GF-D8 (cell line): ENCODE measurements at regions not wholly inside any gene's neighbourhood (a gene's known extent, or its start where the extent isn't known, plus 50 kb on each side); places are given as distances from the start of the nearest gene placed in this dataset.
"Not testable (repeated sequence)": the region's sequence is repeated elsewhere in the genome, so short reads cannot be mapped to it uniquely, and the experiment has no call there.

Experiments
- DNase-seq: peaks from one replicate; lab custom pipeline; 2025; lab: John Stamatoyannopoulos, UW

DNA sequence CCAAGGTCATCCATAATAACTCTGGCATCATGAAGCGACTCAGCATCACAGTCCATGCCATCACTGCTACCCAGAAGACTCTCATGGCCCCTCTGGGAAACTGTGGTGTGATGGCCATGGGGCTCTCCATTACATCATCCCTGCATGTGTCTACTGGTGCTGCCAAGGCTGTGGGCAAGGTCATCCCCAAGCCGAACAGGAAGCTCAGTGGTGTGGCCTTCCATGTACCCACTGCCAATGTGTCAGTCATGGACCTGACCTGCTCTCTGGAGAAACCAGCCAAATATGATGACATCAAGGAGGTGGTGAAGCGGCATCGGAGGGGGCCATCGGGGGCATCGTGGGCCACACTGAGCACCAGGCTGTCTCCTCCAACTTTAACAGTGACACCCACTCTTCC lies 65.1 kb upstream of the ARHGAP29 start:
- DNase-seq: no peak

DNA sequence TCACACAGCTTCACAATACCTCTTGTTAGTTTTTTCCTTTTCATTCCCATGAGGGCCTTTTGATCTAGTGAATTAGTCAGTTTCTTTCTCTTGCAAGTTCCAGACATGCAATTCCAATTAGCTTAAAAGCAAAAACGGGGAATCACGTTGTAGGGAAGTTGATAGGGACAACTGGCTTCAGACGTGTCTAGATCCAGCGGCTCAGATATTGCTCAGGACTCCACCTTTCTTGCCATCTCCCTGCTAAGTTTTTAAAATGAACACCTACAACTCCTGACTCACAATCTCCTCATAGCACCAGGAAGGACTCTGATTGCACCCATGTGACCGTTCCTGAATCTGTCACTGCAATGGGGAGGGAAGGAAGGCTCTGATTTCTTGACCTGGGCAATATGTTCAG lies 63.8 kb upstream of the ARHGAP29 start:
- DNase-seq: no peak

DNA sequence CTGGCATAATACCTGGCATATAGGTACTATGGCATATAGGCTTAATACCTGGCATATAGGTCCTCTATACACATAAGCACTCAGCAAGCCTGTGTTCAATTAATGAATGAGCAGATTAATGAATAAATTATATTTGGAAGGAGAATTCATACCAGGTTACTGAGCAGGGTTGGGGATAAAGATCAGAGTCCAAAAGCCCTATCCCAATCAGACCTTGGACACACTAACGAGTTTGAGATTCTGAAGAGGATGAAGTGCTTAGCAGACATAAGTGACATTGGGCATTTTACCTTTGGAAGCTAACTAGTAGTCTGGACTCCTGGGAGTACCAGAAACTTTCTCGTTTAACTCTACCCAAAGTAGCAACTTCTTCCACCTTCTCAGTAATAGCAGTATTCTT lies 63.3 kb upstream of the ARHGAP29 start:
- no peak for DNase-seq

GRCh38 chr1:94299627-94300553 lies 62.5 kb upstream of the ARHGAP29 start:
- DNase-seq: no peak

DNA sequence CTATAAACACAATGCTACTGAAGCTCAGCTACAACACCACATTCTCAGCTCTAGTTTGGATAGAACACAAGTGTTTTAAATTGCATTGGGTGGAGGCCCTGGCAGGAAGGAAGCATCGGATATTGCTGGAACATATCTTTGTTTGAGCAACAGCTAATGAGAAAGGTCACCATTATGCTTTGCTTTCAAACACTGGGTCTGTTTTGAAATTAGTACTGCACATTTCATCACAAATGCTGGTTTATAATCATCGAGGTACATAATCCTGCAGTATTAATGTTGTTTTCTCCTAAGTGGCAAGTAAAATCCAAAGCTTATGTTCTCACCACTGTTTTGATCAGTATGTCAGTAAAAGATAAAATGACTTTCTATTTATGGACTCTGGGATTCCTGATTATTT lies 61.5 kb upstream of the ARHGAP29 start:
- DNase-seq: no peak

DNA sequence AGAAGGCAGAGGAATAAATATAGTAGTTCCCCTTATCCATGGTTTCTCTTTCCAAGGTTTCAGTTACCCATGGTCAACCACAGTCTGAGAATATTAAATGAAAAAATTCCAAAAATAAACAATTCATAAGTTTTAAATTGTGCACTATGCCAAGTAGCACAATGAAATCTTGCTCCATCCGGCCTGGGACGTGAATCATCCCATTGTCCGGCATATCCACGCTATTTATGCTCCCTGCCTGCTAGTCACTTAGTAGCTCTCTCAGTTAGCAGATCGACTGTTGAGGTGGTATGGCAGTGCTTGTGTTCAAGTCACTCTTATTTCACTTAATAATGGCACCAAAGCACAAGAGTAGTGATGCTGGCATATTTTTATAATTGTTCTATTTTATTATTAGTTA lies 58.6 kb upstream of the ARHGAP29 start:
- DNase-seq: no peak

DNA sequence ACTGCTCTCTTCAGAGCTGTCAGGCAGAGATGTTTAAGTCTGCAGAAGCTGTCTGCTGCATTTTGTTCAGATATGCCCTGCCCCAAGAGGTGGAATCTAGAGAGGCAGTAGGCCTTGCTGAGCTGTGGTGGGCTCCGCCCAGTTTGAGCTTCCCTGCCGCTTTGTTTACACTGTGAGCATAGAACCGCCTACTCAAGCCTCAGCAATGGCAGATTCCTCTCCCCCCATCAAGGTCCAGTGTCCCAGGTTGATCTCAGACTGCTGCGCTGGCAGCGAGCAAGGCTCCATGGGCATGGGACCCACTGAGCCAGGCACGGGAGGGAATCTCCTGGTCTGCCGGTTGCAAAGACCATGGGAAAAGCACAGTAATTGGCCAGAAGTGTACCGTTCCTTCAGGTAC lies 55.6 kb upstream of the ARHGAP29 start:
- not testable (repeated sequence) for DNase-seq

GRCh38 chr1:94289244-94289643 lies 51.9 kb upstream of the ARHGAP29 start:
- not testable (repeated sequence) for DNase-seq
